K562 (cell line): ENCODE measurements at regions not wholly inside any gene's neighbourhood (a gene's known extent, or its start where the extent isn't known, plus 50 kb on each side); places are given as distances from the start of the nearest gene placed in this dataset.
A peak's percentile ranks its signal among the peaks of the same experiment; 100 is the strongest.

Experiments
- C11orf30 ChIP-seq: fragments of 450-650 bp; IDR thresholded peaks from 2 replicates; pipeline ENCODE4 v1.6.1; 2016; ENCODE audit warnings: low read depth, mild to moderate bottlenecking
- CBX1 ChIP-seq: sonication (generic); IDR thresholded peaks from 2 replicates; pipeline ENCODE4 v1.6.1; 2016; ENCODE audit warnings: antibody characterized with exemption, low read depth, mild to moderate bottlenecking
- CBX5 ChIP-seq: IDR thresholded peaks from 2 replicates; pipeline ENCODE4 v1.6.1; 2014; ENCODE audit warnings: low read depth, borderline replicate concordance
- CCAR2 ChIP-seq: fragments of 200-400 bp; formaldehyde crosslinking; IDR thresholded peaks from 2 replicates; pipeline ENCODE4 v1.6.1; 2017; ENCODE audit warnings: mild to moderate bottlenecking, low read depth, low read length
- CUX1 ChIP-seq: fragments of 200-800 bp; sonication (Bioruptor generic); IDR thresholded peaks from 2 replicates; pipeline ENCODE4 v1.6.1; 2016; ENCODE audit warnings: missing genetic modification characterization, missing compliant biosample characterization
- NR3C1 ChIP-seq: sonication (generic); formaldehyde crosslinking; IDR thresholded peaks from 2 replicates; pipeline ENCODE4 v1.8.1; 2022; ENCODE audit warnings: missing genetic modification reagents
- POU5F1 ChIP-seq: fragments of 150-350 bp; IDR thresholded peaks from 2 replicates; pipeline ENCODE4 v1.6.1; 2014; ENCODE audit warnings: borderline replicate concordance, low read length, low read depth, mild to moderate bottlenecking; ENCODE audit not compliant: partially characterized antibody
- PTRF ChIP-seq: fragments of 450-650 bp; IDR thresholded peaks from 2 replicates; pipeline ENCODE4 v1.6.1; 2016; ENCODE audit warnings: mild to moderate bottlenecking, missing genetic modification characterization, missing compliant biosample characterization
- RAD21 ChIP-seq, 2 experiments: fragments of 250-450 bp in 1 of 2; fragments of 450-650 bp in 1 of 2; sonication (Bioruptor Pico) in 1 of 2; formaldehyde crosslinking in 1 of 2; IDR thresholded peaks in 1 of 2; conservative IDR thresholded peaks in 1 of 2; 2 replicates each; pipeline versions ENCODE4 v1.4.0 to v1.8.0; 2020 to 2022; ENCODE audit warnings: mild to moderate bottlenecking in 2 of 2, moderate library complexity in 1 of 2
- SLC30A9 ChIP-seq: fragments of 250-450 bp; sonication (Bioruptor Pico); IDR thresholded peaks from 2 replicates; pipeline ENCODE4 v1.8.0; 2022; ENCODE audit warnings: mild to moderate bottlenecking, moderate library complexity
- SRF ChIP-seq, 2 experiments: fragments of 250-450, 450-650 bp in 1 of 2; sonication (Bioruptor Pico) in 1 of 2; sonication (generic) in 1 of 2; formaldehyde crosslinking; IDR thresholded peaks; 2 replicates each; pipeline versions ENCODE4 v1.5.0 to v1.5.1; 2020 to 2022; ENCODE audit warnings: mild to moderate bottlenecking in 1 of 2, missing genetic modification reagents in 1 of 2
- ZEB2 ChIP-seq: fragments of 450-650 bp; IDR thresholded peaks from 2 replicates; pipeline ENCODE4 v1.6.1; 2016
- ZFP1 ChIP-seq: fragments of 450-650 bp; formaldehyde crosslinking; IDR thresholded peaks from 2 replicates; pipeline ENCODE4 v1.4.0; 2020; ENCODE audit warnings: mild to moderate bottlenecking, mixed read lengths
- ZNF316 ChIP-seq: fragments of 450-650 bp; IDR thresholded peaks from 2 replicates; pipeline ENCODE4 v1.6.1; 2016
- ZNF324 ChIP-seq: fragments of 250-450 bp; sonication (Bioruptor Pico); IDR thresholded peaks from 2 replicates; pipeline ENCODE4 v1.4.0; 2020; ENCODE audit warnings: mild to moderate bottlenecking
- ZNF445 ChIP-seq: fragments of 250-450 bp; sonication (Bioruptor Pico); IDR thresholded peaks from 2 replicates; pipeline ENCODE4 v1.4.0; 2020; ENCODE audit warnings: low read depth, mild to moderate bottlenecking, moderate library complexity
- ZNF707 ChIP-seq: fragments of 250-450 bp; sonication (Bioruptor Pico); conservative IDR thresholded peaks from 2 replicates; pipeline ENCODE4 v1.8.0; 2022; ENCODE audit warnings: inconsistent platforms, mild to moderate bottlenecking, moderate library complexity
- TF ChIP-seq, protein P1 (sequence below): IDR thresholded peaks from 3 replicates; pipeline ENCODE4 v1.6.1; 2011; ENCODE audit warnings: borderline replicate concordance, mild to moderate bottlenecking; ENCODE audit not compliant: insufficient read length, insufficient read depth
- TF ChIP-seq, protein P2 (sequence below): fragments of 450-650 bp; IDR thresholded peaks from 2 replicates; pipeline ENCODE4 v1.7.1; 2018; ENCODE audit warnings: mild to moderate bottlenecking, low read depth; ENCODE audit not compliant: partially characterized antibody
- TF ChIP-seq, protein P3 (sequence below): fragments of 250-450 bp; sonication (Bioruptor Pico); IDR thresholded peaks from 2 replicates; pipeline ENCODE4 v1.8.0; 2021; ENCODE audit warnings: moderate library complexity, mild to moderate bottlenecking, inconsistent platforms

DNA sequence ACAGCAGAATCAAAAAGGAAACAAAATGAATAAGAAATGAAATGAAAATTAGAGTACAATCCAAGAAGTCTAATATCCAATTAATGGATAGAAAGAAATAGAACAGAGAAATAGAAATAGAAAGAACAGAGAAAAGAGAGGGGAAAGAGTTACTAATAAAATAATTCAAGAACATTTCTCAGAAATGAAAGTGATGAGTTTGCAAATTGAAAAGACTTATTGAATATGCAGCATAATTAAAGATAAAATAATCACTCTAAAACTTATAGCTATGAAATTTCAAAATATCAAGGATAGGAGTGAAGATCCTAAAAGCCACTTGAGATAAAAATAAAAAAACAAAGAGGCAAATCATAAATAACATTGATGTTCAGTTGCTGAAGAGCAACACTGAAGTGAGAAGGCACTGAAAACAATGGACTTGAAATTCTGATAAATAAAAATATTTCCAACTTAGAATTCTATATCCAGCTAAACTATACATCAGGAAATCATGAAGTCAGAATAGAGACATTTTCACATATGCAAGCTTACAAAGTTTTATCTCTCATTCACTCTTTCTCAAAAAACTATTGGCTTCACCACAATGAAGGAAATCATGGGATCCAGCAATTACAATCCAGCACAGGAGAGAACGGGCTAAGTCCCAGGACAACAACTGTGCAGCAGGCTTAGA lies 155.9 kb upstream of the SPATS2L start (continued):
- TF ChIP-seq, protein P1, sequence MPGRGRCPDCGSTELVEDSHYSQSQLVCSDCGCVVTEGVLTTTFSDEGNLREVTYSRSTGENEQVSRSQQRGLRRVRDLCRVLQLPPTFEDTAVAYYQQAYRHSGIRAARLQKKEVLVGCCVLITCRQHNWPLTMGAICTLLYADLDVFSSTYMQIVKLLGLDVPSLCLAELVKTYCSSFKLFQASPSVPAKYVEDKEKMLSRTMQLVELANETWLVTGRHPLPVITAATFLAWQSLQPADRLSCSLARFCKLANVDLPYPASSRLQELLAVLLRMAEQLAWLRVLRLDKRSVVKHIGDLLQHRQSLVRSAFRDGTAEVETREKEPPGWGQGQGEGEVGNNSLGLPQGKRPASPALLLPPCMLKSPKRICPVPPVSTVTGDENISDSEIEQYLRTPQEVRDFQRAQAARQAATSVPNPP = no peak
- no peak for TF ChIP-seq RAD21 (CRISPR knock-in tag; conservative IDR thresholded peaks at IDR 0.05 in 1 of 2, IDR thresholded peaks at IDR 0.05 in 1 of 2)
- no peak for TF ChIP-seq ZNF324 (CRISPR knock-in tag)
- TF ChIP-seq POU5F1 = no peak
- no peak for TF ChIP-seq PTRF
- no peak for TF ChIP-seq SRF (CRISPR knock-in tag; IDR thresholded peaks at IDR 0.05)
- peak; percentile 89 for TF ChIP-seq ZNF316
- TF ChIP-seq CBX1 = no peak
- no peak for TF ChIP-seq CBX5
- no peak for TF ChIP-seq ZEB2
- no peak for TF ChIP-seq ZNF707 (CRISPR knock-in tag)
- TF ChIP-seq C11orf30 = peak; percentile 65
- no peak for TF ChIP-seq NR3C1 (CRISPR knock-in tag)
- no peak for TF ChIP-seq SLC30A9 (CRISPR knock-in tag)
- no peak for TF ChIP-seq ZNF445 (CRISPR knock-in tag)
- TF ChIP-seq, protein P2, sequence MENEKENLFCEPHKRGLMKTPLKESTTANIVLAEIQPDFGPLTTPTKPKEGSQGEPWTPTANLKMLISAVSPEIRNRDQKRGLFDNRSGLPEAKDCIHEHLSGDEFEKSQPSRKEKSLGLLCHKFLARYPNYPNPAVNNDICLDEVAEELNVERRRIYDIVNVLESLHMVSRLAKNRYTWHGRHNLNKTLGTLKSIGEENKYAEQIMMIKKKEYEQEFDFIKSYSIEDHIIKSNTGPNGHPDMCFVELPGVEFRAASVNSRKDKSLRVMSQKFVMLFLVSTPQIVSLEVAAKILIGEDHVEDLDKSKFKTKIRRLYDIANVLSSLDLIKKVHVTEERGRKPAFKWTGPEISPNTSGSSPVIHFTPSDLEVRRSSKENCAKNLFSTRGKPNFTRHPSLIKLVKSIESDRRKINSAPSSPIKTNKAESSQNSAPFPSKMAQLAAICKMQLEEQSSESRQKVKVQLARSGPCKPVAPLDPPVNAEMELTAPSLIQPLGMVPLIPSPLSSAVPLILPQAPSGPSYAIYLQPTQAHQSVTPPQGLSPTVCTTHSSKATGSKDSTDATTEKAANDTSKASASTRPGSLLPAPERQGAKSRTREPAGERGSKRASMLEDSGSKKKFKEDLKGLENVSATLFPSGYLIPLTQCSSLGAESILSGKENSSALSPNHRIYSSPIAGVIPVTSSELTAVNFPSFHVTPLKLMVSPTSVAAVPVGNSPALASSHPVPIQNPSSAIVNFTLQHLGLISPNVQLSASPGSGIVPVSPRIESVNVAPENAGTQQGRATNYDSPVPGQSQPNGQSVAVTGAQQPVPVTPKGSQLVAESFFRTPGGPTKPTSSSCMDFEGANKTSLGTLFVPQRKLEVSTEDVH = no peak
- peak; percentile 68; the same call in 1 of the 2 replicates for TF ChIP-seq ZFP1
- TF ChIP-seq CCAR2 = no peak
- TF ChIP-seq, protein P3, sequence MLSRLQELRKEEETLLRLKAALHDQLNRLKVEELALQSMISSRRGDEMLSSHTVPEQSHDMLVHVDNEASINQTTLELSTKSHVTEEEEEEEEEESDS (CRISPR knock-in tag) = no peak
- TF ChIP-seq CUX1 (CRISPR knock-in tag) = no peak
